ENCODE measurements at regions not wholly inside any gene's neighbourhood (a gene's known extent, or its start where the extent isn't known, plus 50 kb on each side); places are given as distances from the start of the nearest gene placed in this dataset.

- Histone ChIP-seq H3K4me3 (ENCODE audit: low read length) (no peak overlapping the region), H3K27ac (ENCODE audit: low read depth, low read length) (no peak overlapping the region), H3F3A (ENCODE audit: control insufficient read depth, insufficient read depth) (no peaks in the 10 kb centered on the region), H3K36me3 (ENCODE audit: control insufficient read depth, low read length) (no peaks in the 10 kb centered on the region), H3K9me2 (replicated peaks; ENCODE audit: control insufficient read depth, low read length) (no peaks in the 10 kb centered on the region), H3K4me1 (ENCODE audit: control insufficient read depth, low read length) (no peaks in the 10 kb centered on the region), H3K79me2 (ENCODE audit: control insufficient read depth, low read length) (no peaks in the 10 kb centered on the region), H3K27me3 (ENCODE audit: control insufficient read depth, low read length) (peaks cover 35% of the 10 kb centered on the region), H4K20me1 (ENCODE audit: control insufficient read depth, insufficient read depth, low read depth, low read length) (no peaks in the 10 kb centered on the region), H3K4me2 (ENCODE audit: low read length) (no peak overlapping the region), H3K9me3 (ENCODE audit: control insufficient read depth, insufficient read depth, low read length) (no peaks in the 10 kb centered on the region)
- TF ChIP-seq EZH2phosphoT487 (IDR thresholded peaks at IDR 0.05; ENCODE audit: borderline replicate concordance, low read length) (no peak), CTCF (IDR thresholded peaks at IDR 0.05; ENCODE audit: low read depth, low read length, poor library complexity, severe bottlenecking) (no peak)
Measured at GRCh38 chr20:62591122-62591468, 51.2 kb upstream of the SLCO4A1 start.

GRCh38 chr20:62591591-62591990, 50.7 kb upstream of the SLCO4A1 start:
- H3F3A ChIP-seq (ENCODE audit: control insufficient read depth, insufficient read depth): no peaks in the 10 kb centered on the region
- no peak overlapping the region for H3K4me2 ChIP-seq (ENCODE audit: low read length)
- no peaks in the 10 kb centered on the region for H4K20me1 ChIP-seq (ENCODE audit: control insufficient read depth, insufficient read depth, low read depth, low read length)
- no peak for TF ChIP-seq CTCF (IDR thresholded peaks at IDR 0.05; ENCODE audit: low read depth, low read length, poor library complexity, severe bottlenecking)
- no peak for TF ChIP-seq EZH2phosphoT487 (IDR thresholded peaks at IDR 0.05; ENCODE audit: borderline replicate concordance, low read length)
- no peaks in the 10 kb centered on the region for H3K9me3 ChIP-seq (ENCODE audit: control insufficient read depth, insufficient read depth, low read length)
- H3K27ac ChIP-seq (ENCODE audit: low read depth, low read length): no peak overlapping the region
- peaks cover 36% of the 10 kb centered on the region for H3K27me3 ChIP-seq (ENCODE audit: control insufficient read depth, low read length)
- no peak overlapping the region for H3K4me3 ChIP-seq (ENCODE audit: low read length)
- H3K79me2 ChIP-seq (ENCODE audit: control insufficient read depth, low read length): no peaks in the 10 kb centered on the region
- H3K36me3 ChIP-seq (ENCODE audit: control insufficient read depth, low read length): no peaks in the 10 kb centered on the region
- no peaks in the 10 kb centered on the region for H3K4me1 ChIP-seq (ENCODE audit: control insufficient read depth, low read length)
- H3K9me2 ChIP-seq (replicated peaks; ENCODE audit: control insufficient read depth, low read length): no peaks in the 10 kb centered on the region
